Common myeloid progenitor, CD34-positive (primary cell): ENCODE measurements at regions not wholly inside any gene's neighbourhood (a gene's known extent, or its start where the extent isn't known, plus 50 kb on each side); places are given as distances from the start of the nearest gene placed in this dataset.

Experiments
- CTCF ChIA-PET: fragments of 350-600 bp; sonication (Branson Sonifier 250); formaldehyde crosslinking; loops from one replicate; lab custom pipeline; 2021; ENCODE audit warnings: antibody characterized with exemption; lab: Charles Lee
- POLR2A ChIA-PET: fragments of 350-600 bp; sonication (Branson Sonifier 250); formaldehyde crosslinking; loops from one replicate; lab custom pipeline; 2021; ENCODE audit warnings: antibody characterized with exemption; lab: Charles Lee
- DNase-seq, 3 donors: peaks; one replicate each; pipeline versions ENCODE4 v3.0.0 to v3.0.0-alpha.2; 2013
- H3K27ac ChIP-seq, 2 experiments: 1 replicate in 1 of 2; 2 replicates in 1 of 2; pipeline ENCODE4 v1.7.0; 2013; ENCODE audit warnings: inconsistent platforms in 2 of 2, low read length in 2 of 2, mild to moderate bottlenecking in 2 of 2, low read depth in 1 of 2, moderate library complexity in 1 of 2; ENCODE audit not compliant: severe bottlenecking in 2 of 2, insufficient read depth in 1 of 2, poor library complexity in 1 of 2
- H3K27me3 ChIP-seq, 5 experiments: replicated peaks in 2 of 5; 1 replicate in 3 of 5; 2 replicates in 2 of 5; pipeline versions ENCODE4 v1.6.1 to v1.7.0; 2013; ENCODE audit warnings: low read length in 4 of 5, mild to moderate bottlenecking in 2 of 5, moderate library complexity in 2 of 5, inconsistent platforms in 1 of 5; ENCODE audit not compliant: insufficient read depth in 5 of 5, control insufficient read depth in 4 of 5
- H3K36me3 ChIP-seq, 4 experiments: 1 replicate in 2 of 4; 2 replicates in 2 of 4; pipeline versions ENCODE4 v1.6.1 to v1.7.0; 2013; ENCODE audit warnings: low read length in 3 of 4, control low read depth in 1 of 4, mild to moderate bottlenecking in 1 of 4; ENCODE audit not compliant: control insufficient read depth in 4 of 4, insufficient read depth in 4 of 4
- H3K4me1 ChIP-seq, 4 experiments: 1 replicate in 3 of 4; 2 replicates in 1 of 4; pipeline versions ENCODE4 v1.6.1 to v1.7.1; 2013; ENCODE audit warnings: low read length in 3 of 4, mild to moderate bottlenecking in 3 of 4, control low read depth in 1 of 4, inconsistent platforms in 1 of 4, moderate library complexity in 1 of 4; ENCODE audit not compliant: control insufficient read depth in 4 of 4, insufficient read depth in 4 of 4; ENCODE audit errors: control extremely low read depth in 1 of 4
- H3K4me3 ChIP-seq, 7 experiments: 1 replicate in 4 of 7; 2 replicates in 3 of 7; pipeline versions ENCODE4 v1.5.1 to v1.7.0; 2013; ENCODE audit warnings: mild to moderate bottlenecking in 7 of 7, low read length in 6 of 7, moderate library complexity in 6 of 7, inconsistent platforms in 2 of 7, low read depth in 2 of 7, control low read depth in 1 of 7; ENCODE audit not compliant: insufficient read depth in 4 of 7, control insufficient read depth in 1 of 7; ENCODE audit errors: extremely low read depth in 1 of 7
- H3K9me3 ChIP-seq, 5 experiments: 1 replicate in 4 of 5; 2 replicates in 1 of 5; pipeline versions ENCODE4 v1.6.1 to v1.7.1; 2013; ENCODE audit warnings: low read length in 4 of 5, mild to moderate bottlenecking in 2 of 5, inconsistent platforms in 1 of 5, low read depth in 1 of 5, moderate library complexity in 1 of 5; ENCODE audit not compliant: control insufficient read depth in 4 of 5, insufficient read depth in 2 of 5; ENCODE audit errors: control extremely low read depth in 1 of 5
- WGBS: methylation state at CpG from one replicate; pipeline ENCODE4 v1.1.5; 2013; ENCODE audit not compliant: insufficient coverage; 5-methylcytosine and 5-hydroxymethylcytosine counted together

GRCh38 chr2:172169611-172170010 is 66.9 kb upstream of the DLX2 start:
- H3K36me3 ChIP-seq, result no peaks in the 10 kb centered on the region
- H3K4me1 ChIP-seq, result peaks cover 0 to 23% (median 9%) of the 10 kb centered on the region in 4 experiments
- H3K27ac ChIP-seq, result no peak overlapping the region
- ChIA-PET CTCF (interaction anchor here (4.7 to 8.8 kb wide), 2 partner anchors 38 to 295 kb away, joined by 20 to 173 read pairs; no protein-coding TSS in a partner anchor), POLR2A (no interaction called here)
- no peaks in the 10 kb centered on the region for H3K9me3 ChIP-seq
- no peak for DNase-seq
- no peaks in the 10 kb centered on the region for H3K27me3 ChIP-seq
- no peak overlapping the region for H3K4me3 ChIP-seq

GRCh38 chr2:172172513-172173173 is 69.9 kb upstream of the DLX2 start:
- Histone ChIP-seq H3K36me3 (no peaks in the 10 kb centered on the region), H3K27me3 (no peaks in the 10 kb centered on the region), H3K9me3 (no peaks in the 10 kb centered on the region), H3K4me3 (peak overlapping the region; percentile 53 to 86 (median 74)), H3K27ac (no peak overlapping the region), H3K4me1 (peaks cover 0 to 23% (median 9%) of the 10 kb centered on the region in 4 experiments)
- ChIA-PET POLR2A (interaction anchor here (1.0 kb wide), 1 partner anchor 289 kb away, joined by 3 read pairs; no protein-coding TSS in a partner anchor), CTCF (interaction anchor here (0.6 to 8.8 kb wide), 28 partner anchors 11 to 310 kb away, joined by 3 to 173 read pairs (median 4); partner anchors contain the start of gene ITGA6)
- WGBS, result under 1% methylated on average over 55 of the region's 58 CpGs
- peak; percentile 69 to 82 (median 76) for DNase-seq

- no peak overlapping the region for H3K27ac ChIP-seq
Observed at GRCh38 chr2:172173174-172173706, 70.5 kb upstream of the DLX2 start.

GRCh38 chr2:172177581-172177980 is 74.9 kb upstream of the DLX2 start:
- ChIA-PET CTCF (interaction anchor here (1.0 to 2.4 kb wide), 2 partner anchors 50 to 285 kb away, joined by 3 to 8 read pairs; no protein-coding TSS in a partner anchor), POLR2A (no interaction called here)
- DNase-seq, result no peak
- H3K36me3 ChIP-seq, result no peaks in the 10 kb centered on the region
- no peaks in the 10 kb centered on the region for H3K9me3 ChIP-seq
- no peak overlapping the region for H3K27ac ChIP-seq
- H3K4me1 ChIP-seq, result peaks cover 0 to 13% (median 12%) of the 10 kb centered on the region in 4 experiments
- no peaks in the 10 kb centered on the region for H3K27me3 ChIP-seq
- no CpG with 5 or more reads among the region's 3 CpGs for WGBS
- H3K4me3 ChIP-seq, result no peak overlapping the region

More at GRCh38 chr2:172173174-172173706, 70.5 kb upstream of the DLX2 start:
- POLR2A ChIA-PET, result interaction anchor here (1.0 kb wide), 1 partner anchor 288 kb away, joined by 3 read pairs; no protein-coding TSS in a partner anchor
- 88% methylated on average over 4 of the region's 8 CpGs for WGBS
- no peaks in the 10 kb centered on the region for H3K9me3 ChIP-seq
- H3K4me3 ChIP-seq, result peak overlapping the region in 4 of 7 experiments; percentile 74 to 86 (median 79)
- no peaks in the 10 kb centered on the region for H3K27me3 ChIP-seq
- CTCF ChIA-PET, result interaction anchor here (0.6 to 8.8 kb wide), 26 partner anchors 11 to 310 kb away, joined by 3 to 173 read pairs (median 4); partner anchors contain the start of gene ITGA6
- H3K4me1 ChIP-seq, result peaks cover 0 to 23% (median 8%) of the 10 kb centered on the region in 4 experiments
- no peaks in the 10 kb centered on the region for H3K36me3 ChIP-seq
- peak in 2 of 3 donors; percentile 56 to 62 for DNase-seq

GRCh38 chr2:172177996-172178395 is 75.3 kb upstream of the DLX2 start:
- ChIA-PET POLR2A (no interaction called here), CTCF (interaction anchor here (1.0 to 2.4 kb wide), 2 partner anchors 50 to 284 kb away, joined by 3 to 8 read pairs; no protein-coding TSS in a partner anchor)
- Histone ChIP-seq H3K4me3 (no peak overlapping the region), H3K36me3 (no peaks in the 10 kb centered on the region), H3K27me3 (no peaks in the 10 kb centered on the region), H3K4me1 (peaks cover 0 to 13% (median 10%) of the 10 kb centered on the region in 4 experiments), H3K27ac (no peak overlapping the region), H3K9me3 (no peaks in the 10 kb centered on the region)
- 100% methylated on average over 1 of the region's 1 CpG for WGBS
- DNase-seq, result no peak

GRCh38 chr2:172179045-172179701 is 76.5 kb upstream of the DLX2 start:
- H3K27me3 ChIP-seq, result no peaks in the 10 kb centered on the region
- ChIA-PET CTCF (interaction anchor here (0.6 to 2.4 kb wide), 3 partner anchors 44 to 361 kb away, joined by 3 to 8 read pairs (median 3); no protein-coding TSS in a partner anchor), POLR2A (no interaction called here)
- no peaks in the 10 kb centered on the region for H3K9me3 ChIP-seq
- WGBS, result no CpG with 5 or more reads among the region's 4 CpGs
- no peak overlapping the region for H3K4me3 ChIP-seq
- DNase-seq, result peak in 1 of 3 donors; percentile 31
- peaks cover 0 to 8% (median 6%) of the 10 kb centered on the region in 4 experiments for H3K4me1 ChIP-seq
- H3K27ac ChIP-seq, result no peak overlapping the region
- no peaks in the 10 kb centered on the region for H3K36me3 ChIP-seq
